ENCODE measurements at regions not wholly inside any gene's neighbourhood (a gene's known extent, or its start where the extent isn't known, plus 50 kb on each side); places are given as distances from the start of the nearest gene placed in this dataset.

DNA sequence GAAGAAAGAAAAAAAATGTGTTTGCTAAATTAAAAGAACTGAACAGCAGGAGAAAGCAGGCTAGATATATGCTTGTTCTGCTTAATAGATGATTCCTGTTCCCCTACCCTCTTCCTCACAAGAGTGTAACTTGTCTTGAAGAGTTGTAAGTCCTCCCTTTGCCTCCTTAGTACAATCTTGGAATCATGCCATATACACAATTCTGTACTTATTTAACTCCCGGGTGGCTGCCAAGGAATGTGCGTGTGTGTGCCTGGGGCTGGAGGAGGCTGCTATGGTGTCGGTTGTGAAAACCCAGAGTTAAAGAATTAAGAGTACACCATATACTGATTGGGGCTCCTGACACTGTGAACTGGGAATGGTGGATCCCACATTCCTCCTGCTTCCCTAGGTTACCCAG, 194.2 kb downstream of the SIPA1L2 start:
- no peak; the same call in 2 of the 3 replicates for ATAC-seq
- no peak for TF ChIP-seq PATZ1 (CRISPR knock-in tag; IDR thresholded peaks at IDR 0.05; ENCODE audit: borderline replicate concordance)
- no peak for TF ChIP-seq OSR1 (CRISPR knock-in tag; IDR thresholded peaks at IDR 0.05)
- TF ChIP-seq, protein P1, sequence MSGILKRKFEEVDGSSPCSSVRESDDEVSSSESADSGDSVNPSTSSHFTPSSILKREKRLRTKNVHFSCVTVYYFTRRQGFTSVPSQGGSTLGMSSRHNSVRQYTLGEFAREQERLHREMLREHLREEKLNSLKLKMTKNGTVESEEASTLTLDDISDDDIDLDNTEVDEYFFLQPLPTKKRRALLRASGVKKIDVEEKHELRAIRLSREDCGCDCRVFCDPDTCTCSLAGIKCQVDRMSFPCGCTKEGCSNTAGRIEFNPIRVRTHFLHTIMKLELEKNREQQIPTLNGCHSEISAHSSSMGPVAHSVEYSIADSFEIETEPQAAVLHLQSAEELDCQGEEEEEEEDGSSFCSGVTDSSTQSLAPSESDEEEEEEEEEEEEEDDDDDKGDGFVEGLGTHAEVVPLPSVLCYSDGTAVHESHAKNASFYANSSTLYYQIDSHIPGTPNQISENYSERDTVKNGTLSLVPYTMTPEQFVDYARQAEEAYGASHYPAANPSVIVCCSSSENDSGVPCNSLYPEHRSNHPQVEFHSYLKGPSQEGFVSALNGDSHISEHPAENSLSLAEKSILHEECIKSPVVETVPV (CRISPR knock-in tag; IDR thresholded peaks at IDR 0.05): no peak
- no peak for TF ChIP-seq RARB (CRISPR knock-in tag; IDR thresholded peaks at IDR 0.05)
- TF ChIP-seq ESRRG (CRISPR knock-in tag; IDR thresholded peaks at IDR 0.05): no peak
- TF ChIP-seq, protein P2, sequence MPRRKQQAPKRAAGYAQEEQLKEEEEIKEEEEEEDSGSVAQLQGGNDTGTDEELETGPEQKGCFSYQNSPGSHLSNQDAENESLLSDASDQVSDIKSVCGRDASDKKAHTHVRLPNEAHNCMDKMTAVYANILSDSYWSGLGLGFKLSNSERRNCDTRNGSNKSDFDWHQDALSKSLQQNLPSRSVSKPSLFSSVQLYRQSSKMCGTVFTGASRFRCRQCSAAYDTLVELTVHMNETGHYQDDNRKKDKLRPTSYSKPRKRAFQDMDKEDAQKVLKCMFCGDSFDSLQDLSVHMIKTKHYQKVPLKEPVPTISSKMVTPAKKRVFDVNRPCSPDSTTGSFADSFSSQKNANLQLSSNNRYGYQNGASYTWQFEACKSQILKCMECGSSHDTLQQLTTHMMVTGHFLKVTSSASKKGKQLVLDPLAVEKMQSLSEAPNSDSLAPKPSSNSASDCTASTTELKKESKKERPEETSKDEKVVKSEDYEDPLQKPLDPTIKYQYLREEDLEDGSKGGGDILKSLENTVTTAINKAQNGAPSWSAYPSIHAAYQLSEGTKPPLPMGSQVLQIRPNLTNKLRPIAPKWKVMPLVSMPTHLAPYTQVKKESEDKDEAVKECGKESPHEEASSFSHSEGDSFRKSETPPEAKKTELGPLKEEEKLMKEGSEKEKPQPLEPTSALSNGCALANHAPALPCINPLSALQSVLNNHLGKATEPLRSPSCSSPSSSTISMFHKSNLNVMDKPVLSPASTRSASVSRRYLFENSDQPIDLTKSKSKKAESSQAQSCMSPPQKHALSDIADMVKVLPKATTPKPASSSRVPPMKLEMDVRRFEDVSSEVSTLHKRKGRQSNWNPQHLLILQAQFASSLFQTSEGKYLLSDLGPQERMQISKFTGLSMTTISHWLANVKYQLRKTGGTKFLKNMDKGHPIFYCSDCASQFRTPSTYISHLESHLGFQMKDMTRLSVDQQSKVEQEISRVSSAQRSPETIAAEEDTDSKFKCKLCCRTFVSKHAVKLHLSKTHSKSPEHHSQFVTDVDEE (CRISPR knock-in tag; IDR thresholded peaks at IDR 0.05): no peak
- TF ChIP-seq ZNF565 (CRISPR knock-in tag; conservative IDR thresholded peaks at IDR 0.05; ENCODE audit: low read depth): no peak
- TF ChIP-seq SNAI2 (CRISPR knock-in tag; IDR thresholded peaks at IDR 0.05): no peak
- no peak for TF ChIP-seq ZFP30 (CRISPR knock-in tag; IDR thresholded peaks at IDR 0.05)
- TF ChIP-seq ZNF70 (CRISPR knock-in tag; IDR thresholded peaks at IDR 0.05): no peak
- no peak for TF ChIP-seq CREB5 (CRISPR knock-in tag; IDR thresholded peaks at IDR 0.05; ENCODE audit: low read depth)
- TF ChIP-seq TOX (CRISPR knock-in tag; IDR thresholded peaks at IDR 0.05; ENCODE audit: borderline replicate concordance): no peak
- no peak for TF ChIP-seq ZC3H10 (CRISPR knock-in tag; IDR thresholded peaks at IDR 0.05)
- TF ChIP-seq PPARA (CRISPR knock-in tag; IDR thresholded peaks at IDR 0.05; ENCODE audit: borderline replicate concordance): no peak
- TF ChIP-seq, protein P3, sequence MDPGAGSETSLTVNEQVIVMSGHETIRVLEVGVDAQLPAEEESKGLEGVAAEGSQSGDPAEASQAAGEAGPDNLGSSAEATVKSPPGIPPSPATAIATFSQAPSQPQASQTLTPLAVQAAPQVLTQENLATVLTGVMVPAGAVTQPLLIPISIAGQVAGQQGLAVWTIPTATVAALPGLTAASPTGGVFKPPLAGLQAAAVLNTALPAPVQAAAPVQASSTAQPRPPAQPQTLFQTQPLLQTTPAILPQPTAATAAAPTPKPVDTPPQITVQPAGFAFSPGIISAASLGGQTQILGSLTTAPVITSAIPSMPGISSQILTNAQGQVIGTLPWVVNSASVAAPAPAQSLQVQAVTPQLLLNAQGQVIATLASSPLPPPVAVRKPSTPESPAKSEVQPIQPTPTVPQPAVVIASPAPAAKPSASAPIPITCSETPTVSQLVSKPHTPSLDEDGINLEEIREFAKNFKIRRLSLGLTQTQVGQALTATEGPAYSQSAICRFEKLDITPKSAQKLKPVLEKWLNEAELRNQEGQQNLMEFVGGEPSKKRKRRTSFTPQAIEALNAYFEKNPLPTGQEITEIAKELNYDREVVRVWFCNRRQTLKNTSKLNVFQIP (CRISPR knock-in tag; IDR thresholded peaks at IDR 0.05; ENCODE audit: borderline replicate concordance, low read depth): no peak
- no peak for TF ChIP-seq CSDC2 (CRISPR knock-in tag; IDR thresholded peaks at IDR 0.05)
- no peak for TF ChIP-seq ARNTL (CRISPR knock-in tag; IDR thresholded peaks at IDR 0.05; ENCODE audit: borderline replicate concordance, low read depth)
- TF ChIP-seq ISL1 (CRISPR knock-in tag; IDR thresholded peaks at IDR 0.05): no peak

GRCh38 chr1:232432313-232432712, 197.6 kb downstream of the SIPA1L2 start:
- no peak for ATAC-seq
- TF ChIP-seq CREB5 (CRISPR knock-in tag; IDR thresholded peaks at IDR 0.05; ENCODE audit: low read depth) (no peak), ARNTL (CRISPR knock-in tag; IDR thresholded peaks at IDR 0.05; ENCODE audit: borderline replicate concordance, low read depth) (no peak), ZNF565 (CRISPR knock-in tag; conservative IDR thresholded peaks at IDR 0.05; ENCODE audit: low read depth) (no peak), TOX (CRISPR knock-in tag; IDR thresholded peaks at IDR 0.05; ENCODE audit: borderline replicate concordance) (no peak)
- TF ChIP-seq, protein P1 (CRISPR knock-in tag; IDR thresholded peaks at IDR 0.05): no peak
